Mesendoderm (in vitro differentiated cells): ENCODE measurements at regions not wholly inside any gene's neighbourhood (a gene's known extent, or its start where the extent isn't known, plus 50 kb on each side); places are given as distances from the start of the nearest gene placed in this dataset.

ENCODE experiments used
- DNase-seq: peaks from one replicate; pipeline ENCODE4 v3.0.0; 2013
- H2AK5ac ChIP-seq: 2 replicates; pipeline ENCODE4 v1.6.1; 2013; ENCODE audit warnings: low read length, inconsistent platforms
- H2BK120ac ChIP-seq: 2 replicates; pipeline ENCODE4 v1.6.1; 2013; ENCODE audit warnings: low read depth, mild to moderate bottlenecking, low read length, moderate library complexity, mixed read lengths
- H2BK15ac ChIP-seq: replicated peaks from 2 replicates; pipeline ENCODE4 v1.6.1; 2013; ENCODE audit warnings: low read depth, mild to moderate bottlenecking, moderate library complexity
- H2BK5ac ChIP-seq: 2 replicates; pipeline ENCODE4 v1.6.1; 2013; ENCODE audit warnings: low read length, inconsistent platforms
- H3K18ac ChIP-seq: 2 replicates; pipeline ENCODE4 v1.6.1; 2013; ENCODE audit warnings: mild to moderate bottlenecking, low read length, mixed read lengths
- H3K23ac ChIP-seq: one replicate; pipeline ENCODE4 v1.6.1; 2013; ENCODE audit warnings: low read length
- H3K27ac ChIP-seq: 2 replicates; pipeline ENCODE4 v1.5.1; 2013; ENCODE audit warnings: low read depth, mild to moderate bottlenecking, inconsistent platforms, low read length, moderate library complexity
- H3K27me3 ChIP-seq: 2 replicates; pipeline ENCODE4 v1.6.1; 2013; ENCODE audit warnings: low read length, control low read depth, mild to moderate bottlenecking, inconsistent platforms; ENCODE audit not compliant: insufficient read depth, poor library complexity
- H3K36me3 ChIP-seq: 2 replicates; pipeline ENCODE4 v1.6.1; 2013; ENCODE audit warnings: low read length, inconsistent platforms; ENCODE audit not compliant: control insufficient read depth, insufficient read depth
- H3K4ac ChIP-seq: one replicate; pipeline ENCODE4 v1.6.1; 2013; ENCODE audit warnings: low read depth, mild to moderate bottlenecking, low read length, moderate library complexity
- H3K4me1 ChIP-seq: 2 replicates; pipeline ENCODE4 v1.6.1; 2013; ENCODE audit warnings: low read depth, low read length, inconsistent platforms; ENCODE audit not compliant: control insufficient read depth
- H3K4me2 ChIP-seq: 2 replicates; pipeline ENCODE4 v1.6.1; 2013; ENCODE audit warnings: low read length
- H3K4me3 ChIP-seq: 2 replicates; pipeline ENCODE4 v1.5.1; 2013; ENCODE audit warnings: mild to moderate bottlenecking, low read length
- H3K56ac ChIP-seq: one replicate; pipeline ENCODE4 v1.6.1; 2013; ENCODE audit warnings: low read length
- H3K79me1 ChIP-seq: 2 replicates; pipeline ENCODE4 v1.6.1; 2013; ENCODE audit warnings: low read length, inconsistent platforms
- H3K79me2 ChIP-seq: 2 replicates; pipeline ENCODE4 v1.6.1; 2013; ENCODE audit warnings: mild to moderate bottlenecking, low read length; ENCODE audit not compliant: control insufficient read depth, insufficient read depth
- H3K9ac ChIP-seq: 2 replicates; pipeline ENCODE4 v1.6.1; 2013; ENCODE audit warnings: low read length, inconsistent platforms
- H4K5ac ChIP-seq: one replicate; pipeline ENCODE4 v1.6.1; 2013; ENCODE audit warnings: low read length
- H4K8ac ChIP-seq: one replicate; pipeline ENCODE4 v1.6.1; 2013; ENCODE audit warnings: low read depth, mild to moderate bottlenecking, control low read depth, low read length, moderate library complexity
- WGBS: extraction: QIAGEN DNeasy Blood & Tissue Kit; methylation state at CpG from one replicate; pipeline ENCODE4 v1.1.7; 2013; ENCODE audit warnings: low lambda C conversion rate, missing lambda C conversion rate; ENCODE audit not compliant: insufficient coverage; ENCODE audit errors: extremely low coverage; 5-methylcytosine and 5-hydroxymethylcytosine counted together

DNA sequence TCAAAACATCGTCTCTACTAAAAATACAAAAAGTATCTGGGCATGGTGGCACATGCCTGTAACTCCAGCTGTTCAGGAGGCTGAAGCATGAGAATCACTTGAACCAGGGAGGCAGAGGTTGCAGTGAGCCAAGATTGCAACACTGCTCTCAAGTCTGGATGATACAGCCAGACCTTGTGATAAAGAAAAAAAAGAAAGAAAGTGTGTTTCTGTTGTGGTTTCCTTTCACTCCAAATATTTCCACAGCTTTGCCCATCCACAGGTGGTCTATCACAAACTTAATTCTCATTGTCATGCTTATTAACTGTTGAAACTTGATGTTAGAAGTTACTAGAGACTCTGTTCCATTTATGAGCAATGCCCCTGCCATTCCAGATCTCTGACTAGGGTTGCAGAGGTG, 316.0 kb upstream of the SEMA3C start:
- H3K23ac ChIP-seq = no peak overlapping the region
- no peak overlapping the region for H2AK5ac ChIP-seq
- no peak overlapping the region for H4K5ac ChIP-seq
- no peaks in the 10 kb centered on the region for H3K4me1 ChIP-seq
- no peak overlapping the region for H4K8ac ChIP-seq
- no peak overlapping the region for H2BK15ac ChIP-seq
- H3K27me3 ChIP-seq = no peaks in the 10 kb centered on the region
- no CpG with 5 or more reads among the region's 1 CpG for WGBS
- DNase-seq = no peak
- no peaks in the 10 kb centered on the region for H3K36me3 ChIP-seq
- no peak overlapping the region for H3K4me2 ChIP-seq
- no peak overlapping the region for H3K18ac ChIP-seq
- no peak overlapping the region for H3K27ac ChIP-seq
- no peak overlapping the region for H2BK5ac ChIP-seq
- H3K9ac ChIP-seq = no peak overlapping the region
- H2BK120ac ChIP-seq = no peak overlapping the region
- no peak overlapping the region for H3K4ac ChIP-seq
- H3K56ac ChIP-seq = no peak overlapping the region
- no peaks in the 10 kb centered on the region for H3K79me1 ChIP-seq
- no peak overlapping the region for H3K4me3 ChIP-seq
- H3K79me2 ChIP-seq = no peaks in the 10 kb centered on the region

DNA sequence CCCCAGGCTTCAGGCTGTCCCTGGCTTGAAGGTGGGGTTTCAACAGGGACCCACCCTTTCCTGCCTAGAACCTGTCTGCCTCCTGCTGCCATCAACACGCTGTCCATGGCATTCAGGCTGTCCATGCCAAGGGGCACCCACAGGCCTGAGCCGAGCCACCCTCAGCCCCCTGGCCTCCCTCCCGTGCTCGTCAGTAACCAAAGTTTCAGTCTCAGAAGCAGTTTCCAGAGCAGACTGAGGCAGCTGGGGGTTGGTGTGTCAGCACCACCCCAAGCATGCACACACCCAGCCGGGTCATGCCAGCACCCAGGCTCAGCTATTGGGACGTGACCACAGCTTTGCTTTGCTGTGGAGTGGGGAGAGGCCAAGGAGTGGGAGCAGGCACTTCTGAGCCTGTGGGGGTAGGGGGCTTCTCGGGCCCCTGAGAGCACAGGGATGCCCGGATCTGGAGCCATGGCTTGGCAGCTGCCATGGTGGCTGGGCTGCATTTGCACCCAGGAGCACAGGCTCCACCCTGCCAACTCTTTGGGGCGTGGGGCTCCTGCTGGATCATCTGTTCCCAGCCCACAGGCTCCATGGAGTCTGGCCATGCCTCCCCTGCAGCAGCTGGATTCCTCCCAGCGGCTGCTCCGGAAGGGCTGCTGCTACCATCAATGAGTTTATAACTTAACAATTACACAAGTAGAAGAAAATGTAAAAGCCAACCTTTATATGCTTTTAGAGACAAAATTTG, 314.5 kb upstream of the SEMA3C start:
- no peak overlapping the region for H2BK5ac ChIP-seq

DNA sequence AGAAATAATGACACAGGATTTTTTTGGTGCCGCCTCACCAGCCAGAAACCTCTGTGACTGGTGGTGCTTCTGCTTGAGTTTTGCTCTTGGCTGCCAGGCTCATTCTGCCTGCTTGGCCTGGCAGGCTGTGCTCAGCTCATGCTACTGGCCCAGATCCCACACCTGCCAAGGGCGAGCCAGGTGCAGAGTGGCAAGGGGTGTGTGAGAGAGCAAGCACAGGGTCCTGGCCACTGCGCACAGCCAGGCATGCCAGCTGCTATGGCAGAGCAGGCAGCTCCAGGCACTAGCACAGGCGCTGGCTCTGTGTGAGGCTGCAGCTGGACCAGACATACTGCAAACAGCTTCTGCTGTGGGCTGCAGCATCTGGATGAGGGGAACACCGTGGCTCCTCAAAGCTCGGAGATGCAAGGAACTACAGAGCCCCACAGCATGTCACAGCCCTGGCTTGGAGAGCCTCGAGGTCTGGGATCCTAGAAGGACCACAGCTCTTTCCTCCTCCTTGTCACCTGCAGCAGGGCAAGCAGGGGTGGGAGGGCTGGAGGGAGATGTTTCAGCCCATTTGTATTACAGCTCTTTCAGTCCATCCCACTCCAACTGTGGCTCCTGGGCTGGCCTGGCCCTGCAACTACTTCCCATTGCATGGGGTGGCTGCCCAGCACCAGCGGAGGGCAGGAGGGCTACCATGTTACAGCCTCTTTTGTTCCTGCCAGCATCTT, 313.4 kb upstream of the SEMA3C start:
- Histone ChIP-seq H3K79me2 (no peaks in the 10 kb centered on the region), H2BK15ac (no peak overlapping the region), H2BK120ac (no peak overlapping the region), H3K4ac (no peak overlapping the region), H4K5ac (no peak overlapping the region), H4K8ac (no peak overlapping the region), H3K18ac (no peak overlapping the region), H3K9ac (no peak overlapping the region), H3K36me3 (no peaks in the 10 kb centered on the region), H3K4me1 (no peaks in the 10 kb centered on the region), H2AK5ac (no peak overlapping the region), H3K27ac (no peak overlapping the region), H3K79me1 (no peaks in the 10 kb centered on the region), H3K4me3 (no peak overlapping the region), H3K27me3 (no peaks in the 10 kb centered on the region), H3K4me2 (no peak overlapping the region), H2BK5ac (no peak overlapping the region), H3K23ac (no peak overlapping the region), H3K56ac (no peak overlapping the region)
- no CpG with 5 or more reads among the region's 8 CpGs for WGBS
- no peak for DNase-seq

More for the DNA sequence above, 314.5 kb upstream of the SEMA3C start:
- no peak overlapping the region for H3K4me3 ChIP-seq
- H3K4me2 ChIP-seq = no peak overlapping the region
- H3K56ac ChIP-seq = no peak overlapping the region
- no peak overlapping the region for H3K4ac ChIP-seq
- no peak overlapping the region for H2AK5ac ChIP-seq
- H3K9ac ChIP-seq = no peak overlapping the region
- no peak overlapping the region for H4K8ac ChIP-seq
- no peak overlapping the region for H3K18ac ChIP-seq
- no peaks in the 10 kb centered on the region for H3K79me2 ChIP-seq
- H3K27ac ChIP-seq = no peak overlapping the region
- H3K79me1 ChIP-seq = no peaks in the 10 kb centered on the region
- no peak overlapping the region for H3K23ac ChIP-seq
- no peak for DNase-seq
- no peak overlapping the region for H2BK15ac ChIP-seq
- no peaks in the 10 kb centered on the region for H3K4me1 ChIP-seq
- H2BK120ac ChIP-seq = no peak overlapping the region
- no CpG with 5 or more reads among the region's 11 CpGs for WGBS
- H3K27me3 ChIP-seq = no peaks in the 10 kb centered on the region
- H3K36me3 ChIP-seq = no peaks in the 10 kb centered on the region
- H4K5ac ChIP-seq = no peak overlapping the region

DNA sequence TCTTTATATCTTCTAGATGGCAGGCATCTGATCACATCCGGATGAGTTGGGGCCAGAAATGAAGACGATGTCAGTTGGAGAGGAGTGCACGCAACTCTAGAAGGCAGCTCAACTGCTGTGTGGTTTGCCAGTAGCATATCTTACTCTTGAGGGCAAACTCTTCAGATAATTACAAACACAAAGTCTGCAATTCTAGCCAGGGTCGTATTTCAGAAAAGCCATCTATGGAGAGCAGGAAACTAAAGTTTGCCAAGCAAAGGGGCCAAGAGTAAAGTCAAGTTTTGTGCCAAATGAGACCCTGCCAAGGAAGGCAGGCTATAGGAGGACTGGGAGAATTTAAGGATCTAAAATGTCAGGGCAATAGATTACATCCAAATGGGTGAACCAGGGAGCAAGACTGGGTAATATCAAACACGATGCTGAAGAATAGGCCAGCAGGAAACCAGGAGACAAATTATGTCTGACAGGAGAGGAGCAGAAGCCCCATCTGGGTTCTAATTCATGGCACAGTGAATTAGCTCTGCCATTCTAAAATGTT, 312.5 kb upstream of the SEMA3C start:
- H3K9ac ChIP-seq = no peak overlapping the region
- no peak overlapping the region for H2BK120ac ChIP-seq
- no peak overlapping the region for H3K4ac ChIP-seq
- H3K4me1 ChIP-seq = no peaks in the 10 kb centered on the region
- H3K79me1 ChIP-seq = no peaks in the 10 kb centered on the region
- no peak overlapping the region for H3K56ac ChIP-seq
- no peak overlapping the region for H3K18ac ChIP-seq
- H4K5ac ChIP-seq = no peak overlapping the region
- no peaks in the 10 kb centered on the region for H3K27me3 ChIP-seq
- H3K27ac ChIP-seq = no peak overlapping the region
- H3K4me3 ChIP-seq = no peak overlapping the region
- no peak overlapping the region for H2BK5ac ChIP-seq
- H3K4me2 ChIP-seq = no peak overlapping the region
- WGBS = no CpG with 5 or more reads among the region's 5 CpGs
- DNase-seq = no peak
- H3K79me2 ChIP-seq = no peaks in the 10 kb centered on the region
- H3K36me3 ChIP-seq = no peaks in the 10 kb centered on the region
- no peak overlapping the region for H4K8ac ChIP-seq
- no peak overlapping the region for H2AK5ac ChIP-seq
- no peak overlapping the region for H2BK15ac ChIP-seq
- H3K23ac ChIP-seq = no peak overlapping the region

DNA sequence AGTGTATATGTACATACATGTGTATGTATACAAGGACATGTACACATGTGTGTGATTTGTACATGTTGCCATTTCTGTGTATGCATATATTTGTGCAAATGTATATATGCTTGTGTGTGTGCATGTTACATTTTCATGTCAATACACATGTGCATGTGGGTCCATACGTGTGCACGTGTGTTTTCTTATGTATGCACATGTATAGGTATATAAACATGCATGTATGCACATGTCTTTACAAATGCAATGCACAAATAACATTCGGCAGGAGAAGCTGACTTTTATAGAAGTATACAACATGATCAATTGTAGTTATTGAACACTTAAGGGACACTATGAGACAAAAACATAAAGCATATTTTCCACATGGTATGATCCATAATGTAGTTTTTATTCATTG, 307.4 kb upstream of the SEMA3C start:
- Histone ChIP-seq H4K5ac (no peak overlapping the region), H2BK15ac (no peak overlapping the region), H3K9ac (no peak overlapping the region), H3K4ac (no peak overlapping the region), H3K79me2 (no peaks in the 10 kb centered on the region), H3K4me3 (no peak overlapping the region), H3K23ac (no peak overlapping the region), H3K79me1 (no peaks in the 10 kb centered on the region), H3K4me2 (no peak overlapping the region), H3K56ac (no peak overlapping the region), H3K18ac (no peak overlapping the region), H2AK5ac (no peak overlapping the region), H3K4me1 (no peaks in the 10 kb centered on the region), H3K36me3 (no peaks in the 10 kb centered on the region), H2BK120ac (no peak overlapping the region), H3K27ac (no peak overlapping the region), H2BK5ac (no peak overlapping the region), H4K8ac (no peak overlapping the region), H3K27me3 (no peaks in the 10 kb centered on the region)
- DNase-seq = no peak
- no CpG with 5 or more reads among the region's 3 CpGs for WGBS
